ENCODE measurements at regions not wholly inside any gene's neighbourhood (a gene's known extent, or its start where the extent isn't known, plus 50 kb on each side); places are given as distances from the start of the nearest gene placed in this dataset.

GRCh38 chr21:10463156-10463555 lies 58.2 kb upstream of the TPTE start (continued):
- TF ChIP-seq CHD7 (IDR thresholded peaks at IDR 0.05; ENCODE audit: insufficient replicate concordance, low read length): no peak
- no peak for TF ChIP-seq CTBP2 (IDR thresholded peaks at IDR 0.05; ENCODE audit: borderline replicate concordance, insufficient read depth, insufficient read length, low read length)
- no peak for TF ChIP-seq CBX8 (IDR thresholded peaks at IDR 0.05; ENCODE audit: borderline replicate concordance, low read depth, low read length)

All from H1 (cell line).